Glomerular visceral epithelial cell (primary cell): ENCODE measurements at regions not wholly inside any gene's neighbourhood (a gene's known extent, or its start where the extent isn't known, plus 50 kb on each side); places are given as distances from the start of the nearest gene placed in this dataset.
"Not testable (repeated sequence)": the region's sequence is repeated elsewhere in the genome, so short reads cannot be mapped to it uniquely, and the experiment has no call there.

Source experiments
- DNase-seq: peaks from one replicate; pipeline ENCODE4 v3.0.0-alpha.2; 2016; ENCODE audit errors: extremely low spot score

DNA sequence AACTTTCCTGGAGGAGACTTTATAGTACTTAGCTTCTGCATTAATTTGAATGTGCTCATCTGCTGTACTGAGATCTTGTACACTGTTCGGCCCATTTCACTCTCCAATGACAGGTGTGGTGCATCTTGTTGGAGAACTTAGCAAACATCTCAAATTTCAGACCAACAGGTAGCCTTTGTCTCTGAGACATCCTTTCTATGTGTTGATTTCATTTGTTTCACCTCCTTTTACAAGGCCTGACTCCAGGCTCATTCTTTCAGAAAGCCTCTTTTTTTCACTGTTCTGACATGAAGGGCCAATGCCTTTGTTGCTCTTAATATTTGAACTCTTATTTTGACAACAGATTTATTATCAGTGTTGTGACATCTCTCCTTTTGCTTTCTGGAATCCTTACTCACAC lies 271.8 kb upstream of the FANCL start:
- no peak for DNase-seq

DNA sequence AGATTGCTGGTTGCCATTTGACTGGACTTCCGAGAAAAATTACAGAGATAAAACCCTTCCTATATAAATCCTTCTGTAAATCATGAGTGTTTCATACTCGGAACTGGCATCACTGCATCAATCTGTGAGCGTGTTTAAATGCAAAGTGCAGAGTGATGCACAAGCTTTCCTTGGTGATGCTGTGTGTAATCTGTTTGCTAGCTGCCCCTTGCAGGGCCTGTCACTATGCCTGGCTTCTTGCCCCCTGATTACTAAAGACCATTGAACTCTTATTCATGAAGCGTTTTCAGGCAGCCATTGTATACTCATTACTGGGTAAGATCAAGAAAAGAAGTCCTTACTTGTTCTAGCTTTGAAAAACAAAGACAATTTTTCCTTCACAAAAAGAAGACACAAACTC lies 266.9 kb upstream of the FANCL start:
- DNase-seq, result no peak

DNA sequence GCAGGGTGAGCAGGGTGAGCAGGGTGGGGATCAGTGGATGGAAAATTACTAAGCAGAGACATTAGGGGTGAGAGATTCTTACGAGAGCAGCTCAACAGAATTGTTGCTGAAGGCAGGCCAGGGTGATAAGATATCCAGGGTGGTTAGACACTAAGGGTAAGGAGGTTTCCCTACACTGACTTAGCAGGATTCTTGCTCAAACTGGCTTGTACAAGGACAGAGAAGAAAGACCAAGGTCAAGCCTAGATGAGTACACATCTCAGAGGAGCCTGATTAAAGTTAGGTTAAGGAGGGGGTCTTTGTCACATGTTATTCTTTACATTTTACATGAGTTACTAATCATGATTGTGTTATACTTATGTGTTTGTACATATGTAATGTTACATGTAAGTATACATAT lies 262.8 kb upstream of the FANCL start:
- DNase-seq, result no peak

DNA sequence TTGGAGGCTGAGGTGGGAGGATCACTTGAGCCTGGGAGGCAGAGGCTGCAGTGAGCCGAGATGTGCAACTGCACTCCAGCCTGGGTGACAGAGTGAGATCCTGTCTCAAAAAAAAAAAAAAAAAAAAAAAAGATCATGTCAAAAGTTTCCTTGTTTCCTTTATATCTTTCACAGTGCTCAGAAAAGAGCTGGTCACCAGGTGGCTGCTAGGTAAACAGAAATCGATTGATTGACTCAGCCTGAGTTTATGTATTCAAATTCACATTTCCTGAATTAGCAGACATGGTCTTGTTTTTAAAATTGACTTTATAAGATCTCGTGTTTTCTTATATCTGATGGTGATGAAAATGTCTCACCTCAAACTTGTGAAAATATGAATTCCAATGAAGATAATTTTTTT lies 261.8 kb upstream of the FANCL start:
- no peak for DNase-seq

DNA sequence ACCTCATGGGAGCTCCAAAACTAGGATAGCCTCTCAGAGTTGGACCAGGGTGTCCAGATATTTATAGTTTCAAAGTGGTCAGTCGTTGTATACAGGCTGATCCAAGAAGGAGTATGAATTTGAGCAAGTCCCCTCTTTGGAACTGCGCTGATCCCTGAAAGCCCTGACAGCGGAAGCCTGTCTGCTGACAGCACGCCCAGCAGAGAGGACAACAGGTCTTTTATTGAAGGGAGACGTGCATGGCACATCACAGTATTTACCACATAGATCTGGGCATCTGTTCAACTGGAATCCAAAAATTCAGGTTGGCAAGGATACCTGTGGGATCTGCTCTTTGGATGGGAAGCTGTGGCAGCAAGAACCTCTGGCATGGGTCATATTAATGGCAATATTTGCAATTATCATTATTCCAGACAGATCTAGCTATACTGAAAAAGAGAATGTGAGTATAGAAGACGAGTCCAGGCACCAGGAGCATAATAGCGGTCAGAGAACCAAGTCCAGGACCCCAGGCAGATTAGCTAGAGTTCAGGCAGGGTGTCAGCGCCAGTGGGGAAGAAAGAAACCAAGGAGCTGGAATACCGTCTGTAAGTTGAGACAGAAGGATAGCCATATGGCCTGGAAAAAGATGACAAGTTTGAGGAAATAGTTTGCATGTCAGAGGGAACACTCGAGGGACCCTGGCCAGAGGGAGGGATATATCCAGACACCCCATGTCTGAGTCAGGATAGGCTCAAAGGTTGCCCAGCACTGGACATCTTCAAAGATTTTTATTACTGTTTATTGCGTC lies 260.4 kb upstream of the FANCL start:
- DNase-seq, result no peak

DNA sequence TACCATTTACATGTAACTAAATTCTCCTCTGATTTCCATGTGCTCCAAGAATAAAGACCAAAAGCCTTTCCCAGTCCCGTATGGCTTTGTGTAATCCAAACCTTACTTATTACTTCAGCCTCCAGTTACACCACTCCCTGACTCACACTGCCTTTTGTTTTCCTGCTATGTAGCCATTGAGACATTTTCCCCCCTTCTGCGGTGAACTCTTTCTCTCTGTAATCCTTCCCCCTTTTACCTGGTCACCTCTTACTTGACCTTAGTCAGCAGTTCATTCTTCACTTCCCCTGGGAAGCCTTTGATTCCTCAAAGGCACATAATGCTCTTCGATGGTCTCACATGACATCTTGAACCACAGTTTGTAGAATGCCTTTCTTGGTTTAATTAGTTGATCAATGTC lies 256.0 kb upstream of the FANCL start:
- no peak for DNase-seq

DNA sequence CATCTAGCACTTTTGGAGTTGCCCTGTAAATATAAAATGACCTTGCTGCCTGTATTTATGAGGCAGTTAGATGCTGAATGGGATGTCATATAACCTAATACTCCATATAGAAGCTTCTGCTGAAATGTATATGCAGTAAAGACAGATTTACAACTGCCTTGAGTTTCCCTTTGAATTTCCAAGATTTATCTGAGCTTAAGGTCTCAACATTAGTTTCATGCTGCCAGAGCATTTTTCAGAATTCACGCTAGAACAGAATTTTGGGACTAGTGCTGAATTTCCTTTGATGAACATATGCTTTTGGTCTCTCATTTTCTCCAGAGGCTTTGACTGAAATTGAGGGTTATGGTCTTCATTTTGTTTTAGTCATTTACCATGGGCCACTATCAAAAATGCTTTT lies 254.7 kb upstream of the FANCL start:
- DNase-seq, result no peak

DNA sequence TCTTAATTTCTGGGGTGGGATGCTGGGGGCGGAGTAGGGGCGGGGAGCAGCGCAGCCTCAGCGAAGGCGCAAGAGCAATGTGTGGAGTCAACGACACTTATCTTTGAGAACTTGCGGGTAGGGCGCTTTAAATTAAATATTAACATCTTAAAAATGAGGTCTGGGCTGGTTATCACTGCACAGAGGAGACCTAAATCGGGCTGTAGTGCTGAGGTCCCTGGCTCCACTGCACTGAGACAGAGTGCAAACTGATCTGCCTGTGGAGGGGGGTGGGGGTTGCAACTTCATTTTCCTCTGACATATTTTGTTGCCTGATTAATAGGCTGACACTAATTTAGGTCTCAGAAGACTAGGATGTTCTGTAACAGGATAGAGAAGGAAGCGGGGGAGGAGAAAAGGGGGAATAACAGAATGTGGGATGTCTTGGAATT lies 253.0 kb upstream of the FANCL start:
- no peak for DNase-seq

DNA sequence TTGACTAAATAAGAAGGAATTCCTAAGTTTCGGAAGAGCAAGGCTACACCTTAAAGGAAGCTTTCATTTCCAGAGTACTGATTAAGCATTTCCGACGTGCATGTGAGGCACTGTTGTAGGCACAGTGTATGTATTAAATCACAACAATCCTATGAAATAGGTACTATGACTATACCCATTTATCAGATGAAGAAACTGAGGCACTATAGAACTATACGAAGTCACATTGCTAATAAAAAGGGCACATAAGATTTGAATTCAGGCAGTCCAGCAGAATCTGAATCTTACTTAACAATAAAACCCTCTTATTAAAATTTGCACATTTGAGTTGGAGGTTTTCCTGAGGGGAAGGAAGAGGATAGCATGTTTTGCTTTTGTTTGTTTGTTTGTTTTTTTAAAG lies 243.5 kb upstream of the FANCL start:
- DNase-seq, result no peak

DNA sequence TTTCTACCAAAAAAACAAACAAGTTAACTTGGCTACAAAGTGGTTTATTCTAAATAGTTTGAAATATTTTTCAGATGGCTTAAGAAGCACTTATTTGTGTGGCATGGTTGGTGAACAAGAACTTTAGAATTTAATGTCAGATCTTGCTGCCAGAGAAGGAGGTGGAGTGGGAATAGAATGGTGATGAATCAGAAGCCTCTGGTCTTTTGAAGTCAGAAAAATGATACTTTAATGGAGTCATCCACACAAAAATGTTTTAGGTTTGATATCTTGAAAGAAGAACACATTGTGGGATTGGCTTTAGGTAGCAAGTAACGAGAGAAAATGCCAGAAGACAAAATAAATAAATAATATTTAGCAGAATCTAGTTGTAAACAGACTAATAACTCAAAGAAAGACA lies 243.1 kb upstream of the FANCL start:
- DNase-seq, result no peak

DNA sequence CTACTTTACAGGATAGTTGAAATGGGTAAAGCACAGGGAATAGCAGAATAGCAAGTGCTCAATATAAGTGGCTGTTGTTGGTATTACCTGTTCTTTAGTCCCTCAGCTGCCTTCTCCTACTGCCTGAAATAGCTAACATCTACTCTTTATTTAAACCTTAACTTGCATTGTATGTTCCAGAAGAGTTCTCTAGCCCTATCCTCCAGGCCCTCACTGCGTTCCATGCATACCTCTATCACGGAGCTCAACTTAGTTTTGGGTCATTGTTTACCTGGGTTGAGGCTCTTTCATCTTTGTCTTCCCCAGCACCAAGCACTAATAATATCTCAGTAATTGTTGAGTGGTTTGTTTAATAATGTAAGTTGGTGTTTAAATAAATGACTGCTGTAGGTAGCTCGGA lies 242.2 kb upstream of the FANCL start:
- no peak for DNase-seq

DNA sequence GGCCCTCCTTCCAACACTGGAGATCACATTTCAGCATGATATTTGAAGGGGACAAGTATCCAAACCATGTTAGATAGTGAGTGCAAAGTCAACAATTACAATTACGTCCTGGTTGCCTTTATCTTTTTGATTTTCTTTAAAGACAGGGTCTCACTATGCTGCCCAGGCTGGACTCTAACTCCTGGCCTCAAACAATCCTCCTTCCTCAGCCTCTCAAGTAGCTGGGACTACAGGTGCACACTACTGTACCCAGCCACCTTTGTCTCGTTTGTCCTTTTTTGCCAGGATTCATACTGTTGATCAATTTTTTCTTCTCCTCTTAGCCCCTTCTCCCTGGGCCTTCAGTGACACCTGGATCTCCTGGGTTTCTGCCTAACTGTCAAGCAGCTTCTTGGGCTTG lies 240.5 kb upstream of the FANCL start:
- no peak for DNase-seq

DNA sequence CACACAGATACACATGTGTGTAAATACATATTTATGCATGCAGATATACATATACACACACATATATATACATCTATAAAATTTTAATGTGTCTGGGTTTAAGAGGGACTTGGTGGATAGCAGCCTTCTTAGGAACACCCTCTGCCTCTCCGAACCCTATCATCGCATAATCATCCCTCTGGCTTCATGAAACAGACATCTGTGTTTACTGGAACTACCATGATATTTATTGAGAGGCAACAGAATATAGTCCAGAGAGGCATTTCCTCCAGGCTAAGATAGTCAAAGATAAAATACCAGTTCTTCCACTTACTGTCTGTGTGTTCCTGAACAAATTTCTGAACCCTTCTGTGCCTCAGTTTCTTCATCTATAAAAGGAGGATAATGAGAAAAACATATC lies 239.0 kb upstream of the FANCL start:
- no peak for DNase-seq

DNA sequence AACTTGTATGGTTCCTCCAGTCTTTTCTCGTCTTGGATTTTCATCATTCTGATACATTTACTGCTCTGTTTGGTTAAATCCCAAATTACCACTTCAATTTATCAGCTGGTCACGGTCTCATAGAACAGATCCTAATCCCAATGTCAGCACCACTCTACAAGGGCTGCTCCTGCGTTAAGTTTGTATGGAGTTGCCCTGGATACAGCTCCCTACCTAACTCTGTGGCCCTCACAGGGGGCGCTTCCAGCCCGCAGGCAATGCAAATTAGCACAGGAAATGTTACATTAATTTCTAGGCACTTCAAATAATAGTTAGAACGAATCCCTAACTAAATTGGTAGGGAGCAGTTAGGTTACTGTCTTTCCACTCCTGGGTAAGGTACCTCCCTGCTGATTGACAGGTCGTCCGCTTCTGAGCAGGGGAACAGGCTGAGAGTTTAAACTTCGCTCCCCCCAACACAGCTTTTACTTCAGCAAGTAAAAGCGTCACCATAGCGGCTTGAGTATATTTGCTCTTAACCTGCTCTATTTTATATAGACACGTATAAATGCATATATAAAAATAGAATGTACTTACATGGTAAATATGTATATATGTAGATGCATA lies 238.5 kb upstream of the FANCL start:
- DNase-seq, result no peak

DNA sequence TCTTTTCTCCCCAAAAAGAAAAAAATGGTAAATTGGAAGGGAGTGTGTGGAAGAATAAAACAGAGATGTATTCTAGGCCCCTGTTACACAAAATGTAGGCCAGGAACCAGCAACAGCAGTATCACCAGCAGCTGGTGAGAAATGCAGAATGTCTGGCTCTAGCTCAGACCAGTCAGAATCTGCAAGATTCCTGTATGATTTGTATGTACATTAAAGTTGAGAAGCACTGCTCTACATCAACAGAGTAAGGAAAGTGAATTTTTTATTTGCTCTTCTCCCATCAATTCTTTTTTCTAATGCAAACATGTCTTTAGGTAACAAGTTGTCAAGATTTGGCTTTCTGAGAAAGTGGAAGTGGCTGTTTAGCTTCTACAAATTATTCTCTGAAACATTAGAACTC lies 235.4 kb upstream of the FANCL start:
- no peak for DNase-seq

DNA sequence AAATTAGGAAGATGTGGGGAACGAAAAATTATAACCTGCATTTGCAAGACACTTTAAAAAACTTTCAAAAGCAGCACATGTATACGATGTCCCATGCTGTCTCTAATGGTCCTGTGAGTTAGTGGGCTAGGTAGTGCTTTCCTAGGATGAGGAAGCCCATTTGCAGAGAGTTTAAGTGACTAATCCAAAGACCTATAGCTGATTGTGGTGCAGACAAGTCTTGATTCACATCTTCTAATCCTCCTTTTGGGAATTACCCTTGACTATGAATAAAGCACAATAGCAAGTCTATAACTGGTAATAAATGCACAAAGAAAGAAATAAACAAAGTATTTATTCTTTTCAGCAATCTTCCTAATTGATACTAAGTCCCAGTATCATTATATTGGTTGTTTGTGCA lies 234.6 kb upstream of the FANCL start:
- DNase-seq, result no peak

DNA sequence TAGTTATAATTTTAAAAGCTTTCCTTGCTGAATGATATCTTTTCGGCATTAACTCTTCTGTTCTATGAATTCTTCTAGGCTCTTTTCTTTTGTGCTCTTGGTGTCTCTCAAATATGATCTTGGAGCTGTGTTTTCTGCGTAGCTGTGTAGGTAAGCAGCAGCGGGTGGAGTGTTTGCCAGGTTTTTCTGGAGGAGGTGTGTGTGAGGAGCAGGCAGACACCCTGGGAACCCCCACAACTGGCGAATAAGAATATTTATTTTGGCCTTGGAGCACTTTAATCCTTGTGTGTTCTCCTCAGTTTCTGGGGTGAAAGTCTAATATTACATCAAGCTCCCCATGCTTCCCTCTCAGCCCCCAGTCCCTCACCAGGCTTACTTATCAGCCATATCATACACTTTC lies 232.0 kb upstream of the FANCL start:
- no peak for DNase-seq

DNA sequence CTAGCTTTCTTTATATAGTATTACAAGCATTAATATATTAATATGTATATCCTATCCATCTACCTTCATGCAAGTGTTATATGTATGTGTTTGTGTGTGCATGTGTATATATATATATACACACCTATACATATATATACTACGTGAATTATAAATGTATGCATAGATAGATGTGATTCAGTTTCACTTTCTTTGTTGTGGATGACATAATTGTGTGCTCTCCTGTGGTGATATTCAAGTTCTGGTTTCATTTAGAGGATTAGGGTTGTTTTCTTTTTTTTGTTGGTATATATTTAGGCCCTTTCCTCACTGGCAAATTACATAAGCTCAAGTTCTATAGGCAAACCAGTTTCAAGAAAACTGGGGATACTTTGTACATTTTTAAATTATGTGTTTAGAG lies 225.7 kb upstream of the FANCL start:
- no peak for DNase-seq

DNA sequence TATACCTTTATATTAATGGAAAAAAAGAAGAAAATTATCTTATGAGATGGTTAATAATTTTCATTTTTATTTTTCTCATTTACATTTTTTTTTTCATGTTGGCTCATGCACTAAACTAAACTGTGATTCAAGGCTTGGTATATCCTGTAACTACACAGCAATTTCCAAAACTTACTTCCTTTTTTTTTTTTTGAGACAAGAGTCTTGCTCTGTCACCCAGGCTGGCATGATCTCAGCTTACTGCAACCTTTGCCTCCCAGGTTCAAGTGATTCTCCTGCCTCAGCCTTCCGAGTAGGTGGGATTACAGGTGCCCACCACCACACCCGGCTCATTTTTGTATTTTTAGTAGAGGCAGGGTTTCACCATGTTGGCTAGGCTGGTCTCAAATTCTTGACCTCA lies 224.9 kb upstream of the FANCL start:
- DNase-seq, result not testable (repeated sequence)

DNA sequence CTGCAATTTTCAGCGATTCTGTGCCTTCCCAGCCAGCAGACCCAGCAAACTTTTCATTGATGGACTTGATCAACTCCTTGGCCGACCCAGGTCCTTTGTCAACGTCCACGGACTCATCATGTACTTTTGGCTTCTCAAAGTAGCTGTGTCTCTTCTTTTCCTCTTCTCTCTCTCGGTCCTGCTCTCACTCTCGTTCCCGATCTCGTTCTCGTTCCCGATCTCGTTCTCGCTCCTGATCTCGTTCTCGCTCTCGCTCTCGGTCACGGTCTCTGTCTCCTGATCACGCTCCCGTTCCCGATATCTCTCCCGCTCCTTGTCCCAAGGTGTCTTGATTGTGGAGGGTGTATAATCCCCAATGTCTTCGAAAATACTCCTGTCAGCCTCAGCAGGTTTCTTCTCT lies 219.5 kb upstream of the FANCL start:
- no peak for DNase-seq

DNA sequence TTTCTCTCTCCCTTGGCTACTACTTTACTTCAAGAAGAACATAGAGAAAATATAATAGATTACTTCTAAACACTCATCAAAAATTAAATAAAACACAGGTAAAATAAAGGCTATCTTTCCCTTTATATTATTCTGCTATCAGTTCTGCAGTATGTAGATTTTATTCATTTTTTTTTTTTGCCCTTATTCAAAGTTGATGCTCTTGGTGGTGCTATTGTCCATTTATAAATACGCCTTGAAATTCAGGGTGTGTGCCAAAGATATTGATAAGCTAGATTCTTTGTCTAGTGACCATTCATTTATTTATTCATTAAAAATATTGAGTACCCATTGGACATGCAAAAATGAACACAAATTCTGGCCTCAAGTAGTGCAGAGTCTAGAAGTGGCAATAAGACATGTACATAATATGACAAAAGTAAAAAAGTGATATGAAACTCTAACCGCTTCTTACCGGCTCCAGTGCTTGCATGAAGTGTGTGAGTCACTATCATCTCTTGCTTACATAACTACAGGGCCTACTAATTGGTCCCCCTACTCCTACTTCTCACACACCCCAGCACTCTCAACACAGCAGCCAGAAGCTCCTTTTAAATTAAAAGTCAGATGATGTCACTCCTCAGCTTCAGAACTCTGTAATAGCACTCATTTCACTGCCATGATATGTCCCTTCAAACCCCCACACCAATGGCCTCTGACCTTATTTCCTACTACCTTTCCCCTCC lies 208.3 kb upstream of the FANCL start:
- no peak for DNase-seq

DNA sequence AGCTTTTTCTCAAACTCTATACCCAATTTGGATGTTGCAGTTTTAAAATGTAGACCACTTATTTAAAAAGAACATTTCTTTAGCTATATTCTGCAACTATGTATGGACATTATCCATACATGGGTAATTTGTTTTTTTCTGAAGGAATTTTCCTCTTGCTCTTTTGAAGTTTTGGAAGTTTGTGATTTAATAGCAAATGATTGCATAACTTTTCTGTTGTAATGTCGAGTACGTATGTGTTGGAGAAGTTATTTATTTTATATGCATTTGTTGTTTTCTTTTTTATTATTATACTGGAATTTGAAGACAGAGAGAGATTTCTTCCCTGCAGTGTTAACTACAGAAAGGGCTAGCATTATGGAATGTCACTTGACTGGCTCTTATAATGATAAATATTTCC lies 207.7 kb upstream of the FANCL start:
- no peak for DNase-seq

DNA sequence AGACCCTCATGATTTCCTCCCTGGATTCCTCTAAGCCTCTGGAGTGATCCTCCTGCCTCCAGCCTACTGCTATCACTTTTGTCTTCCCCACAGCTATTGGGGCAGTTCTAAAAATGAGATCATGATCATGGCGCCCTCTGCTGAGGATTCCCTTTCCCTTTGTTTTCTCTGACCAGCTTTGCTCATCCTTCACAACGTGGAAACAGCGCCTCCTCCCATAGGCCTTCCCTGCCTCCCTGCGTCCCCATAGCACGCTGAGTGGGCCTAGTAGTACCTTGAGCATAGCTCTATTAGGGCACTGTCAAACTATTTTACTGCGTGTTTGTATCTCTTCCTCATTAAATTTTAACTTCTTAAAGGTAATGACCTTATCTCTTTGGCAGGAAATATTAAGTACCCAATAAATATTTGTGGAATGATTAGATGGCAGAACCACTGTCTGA lies 207.0 kb upstream of the FANCL start:
- peak; percentile 51 for DNase-seq
